Common myeloid progenitor, CD34-positive (primary cell): ENCODE measurements at regions not wholly inside any gene's neighbourhood (a gene's known extent, or its start where the extent isn't known, plus 50 kb on each side); places are given as distances from the start of the nearest gene placed in this dataset.
"Not testable (repeated sequence)": the region's sequence is repeated elsewhere in the genome, so short reads cannot be mapped to it uniquely, and the experiment has no call there.

ENCODE experiments used
- CTCF ChIA-PET: fragments of 350-600 bp; sonication (Branson Sonifier 250); formaldehyde crosslinking; loops from one replicate; lab custom pipeline; 2021; ENCODE audit warnings: antibody characterized with exemption; lab: Charles Lee
- POLR2A ChIA-PET: fragments of 350-600 bp; sonication (Branson Sonifier 250); formaldehyde crosslinking; loops from one replicate; lab custom pipeline; 2021; ENCODE audit warnings: antibody characterized with exemption; lab: Charles Lee
- DNase-seq, 3 donors: peaks; one replicate each; pipeline versions ENCODE4 v3.0.0 to v3.0.0-alpha.2; 2013
- H3K27ac ChIP-seq, 2 experiments: 1 replicate in 1 of 2; 2 replicates in 1 of 2; pipeline ENCODE4 v1.7.0; 2013; ENCODE audit warnings: inconsistent platforms in 2 of 2, low read length in 2 of 2, mild to moderate bottlenecking in 2 of 2, low read depth in 1 of 2, moderate library complexity in 1 of 2; ENCODE audit not compliant: severe bottlenecking in 2 of 2, insufficient read depth in 1 of 2, poor library complexity in 1 of 2
- H3K27me3 ChIP-seq, 5 experiments: replicated peaks in 2 of 5; 1 replicate in 3 of 5; 2 replicates in 2 of 5; pipeline versions ENCODE4 v1.6.1 to v1.7.0; 2013; ENCODE audit warnings: low read length in 4 of 5, mild to moderate bottlenecking in 2 of 5, moderate library complexity in 2 of 5, inconsistent platforms in 1 of 5; ENCODE audit not compliant: insufficient read depth in 5 of 5, control insufficient read depth in 4 of 5
- H3K36me3 ChIP-seq, 4 experiments: 1 replicate in 2 of 4; 2 replicates in 2 of 4; pipeline versions ENCODE4 v1.6.1 to v1.7.0; 2013; ENCODE audit warnings: low read length in 3 of 4, control low read depth in 1 of 4, mild to moderate bottlenecking in 1 of 4; ENCODE audit not compliant: control insufficient read depth in 4 of 4, insufficient read depth in 4 of 4
- H3K4me1 ChIP-seq, 4 experiments: 1 replicate in 3 of 4; 2 replicates in 1 of 4; pipeline versions ENCODE4 v1.6.1 to v1.7.1; 2013; ENCODE audit warnings: low read length in 3 of 4, mild to moderate bottlenecking in 3 of 4, control low read depth in 1 of 4, inconsistent platforms in 1 of 4, moderate library complexity in 1 of 4; ENCODE audit not compliant: control insufficient read depth in 4 of 4, insufficient read depth in 4 of 4; ENCODE audit errors: control extremely low read depth in 1 of 4
- H3K4me3 ChIP-seq, 7 experiments: 1 replicate in 4 of 7; 2 replicates in 3 of 7; pipeline versions ENCODE4 v1.5.1 to v1.7.0; 2013; ENCODE audit warnings: mild to moderate bottlenecking in 7 of 7, low read length in 6 of 7, moderate library complexity in 6 of 7, inconsistent platforms in 2 of 7, low read depth in 2 of 7, control low read depth in 1 of 7; ENCODE audit not compliant: insufficient read depth in 4 of 7, control insufficient read depth in 1 of 7; ENCODE audit errors: extremely low read depth in 1 of 7
- H3K9me3 ChIP-seq, 5 experiments: 1 replicate in 4 of 5; 2 replicates in 1 of 5; pipeline versions ENCODE4 v1.6.1 to v1.7.1; 2013; ENCODE audit warnings: low read length in 4 of 5, mild to moderate bottlenecking in 2 of 5, inconsistent platforms in 1 of 5, low read depth in 1 of 5, moderate library complexity in 1 of 5; ENCODE audit not compliant: control insufficient read depth in 4 of 5, insufficient read depth in 2 of 5; ENCODE audit errors: control extremely low read depth in 1 of 5
- WGBS: methylation state at CpG from one replicate; pipeline ENCODE4 v1.1.5; 2013; ENCODE audit not compliant: insufficient coverage; 5-methylcytosine and 5-hydroxymethylcytosine counted together

DNA sequence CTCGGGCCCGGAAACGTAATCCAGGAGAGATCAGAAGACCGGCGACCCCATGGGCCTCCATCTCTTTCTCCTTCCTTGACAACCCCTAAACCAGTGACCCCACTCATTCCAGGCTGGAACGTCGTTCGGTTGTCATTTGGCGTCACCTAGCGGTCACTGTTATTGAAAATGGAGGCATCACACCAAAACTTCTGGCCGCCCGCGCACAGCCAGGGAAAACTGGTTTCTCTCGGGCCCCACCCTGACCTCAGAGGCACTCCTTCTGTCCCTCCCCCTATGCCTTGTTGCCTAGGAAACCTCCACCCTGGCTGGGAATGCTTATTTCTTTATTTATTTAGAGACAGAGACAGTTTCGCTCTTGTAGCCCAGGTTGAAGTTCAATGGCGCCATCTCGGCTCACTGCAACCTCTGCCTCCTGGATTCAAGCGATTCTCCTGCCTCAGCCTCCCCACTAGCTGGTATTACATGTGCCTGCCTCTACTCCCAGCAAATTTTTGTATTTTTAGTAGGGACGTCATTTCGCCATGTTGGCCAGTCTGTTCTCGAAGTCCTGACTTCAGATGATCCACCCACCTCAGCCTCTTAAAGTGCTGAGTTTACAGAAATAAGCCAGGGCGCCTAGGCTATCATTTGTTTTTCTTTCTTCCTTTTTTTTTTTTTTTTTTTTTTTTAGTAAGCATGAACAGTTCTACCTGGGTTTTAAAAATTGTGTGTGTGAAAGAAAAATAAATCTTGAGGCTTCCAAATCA, 2144.1 kb upstream of the TPTE start:
- CTCF ChIA-PET, DNase-seq, H3K27me3 ChIP-seq, H3K9me3 ChIP-seq, H3K27ac ChIP-seq, H3K4me3 ChIP-seq, H3K36me3 ChIP-seq, POLR2A ChIA-PET, H3K4me1 ChIP-seq: not testable (repeated sequence)
- no CpG with 5 or more reads among the region's 22 CpGs for WGBS

DNA sequence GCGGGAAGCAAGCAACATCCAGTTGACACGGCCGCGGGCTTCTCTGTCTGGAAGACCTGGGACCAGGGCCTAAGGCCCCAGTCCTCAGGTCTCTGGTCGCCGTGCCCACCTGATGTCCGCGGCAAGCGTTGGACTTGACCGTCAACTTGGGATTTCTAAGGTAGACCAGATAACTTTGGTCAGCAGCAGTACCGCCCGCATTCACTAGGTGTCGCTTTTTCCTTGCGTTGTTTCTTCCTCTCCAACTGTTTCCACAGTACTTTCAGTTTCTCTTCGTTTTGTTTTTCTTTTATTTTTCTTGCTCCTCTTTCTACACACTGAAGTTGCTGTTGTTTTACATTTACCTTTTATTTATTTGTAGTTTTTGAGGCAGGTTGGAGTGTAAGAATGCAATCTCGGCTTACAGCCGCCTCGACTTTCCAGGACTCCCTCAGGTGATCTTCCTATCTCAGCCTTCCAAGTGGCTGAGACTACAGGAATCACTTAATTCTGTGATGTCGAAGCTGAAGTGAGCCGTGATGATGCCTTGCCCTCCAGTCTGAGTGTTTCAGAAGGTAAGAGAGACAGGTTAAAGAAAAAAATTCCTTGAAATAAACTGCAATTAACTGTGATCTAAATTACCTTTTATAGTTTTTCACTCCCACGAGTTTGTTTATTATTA, 2140.8 kb upstream of the TPTE start:
- H3K36me3 ChIP-seq, H3K27ac ChIP-seq, CTCF ChIA-PET, H3K4me3 ChIP-seq, H3K27me3 ChIP-seq, DNase-seq, H3K4me1 ChIP-seq, H3K9me3 ChIP-seq, POLR2A ChIA-PET: not testable (repeated sequence)
- WGBS = no CpG with 5 or more reads among the region's 21 CpGs

DNA sequence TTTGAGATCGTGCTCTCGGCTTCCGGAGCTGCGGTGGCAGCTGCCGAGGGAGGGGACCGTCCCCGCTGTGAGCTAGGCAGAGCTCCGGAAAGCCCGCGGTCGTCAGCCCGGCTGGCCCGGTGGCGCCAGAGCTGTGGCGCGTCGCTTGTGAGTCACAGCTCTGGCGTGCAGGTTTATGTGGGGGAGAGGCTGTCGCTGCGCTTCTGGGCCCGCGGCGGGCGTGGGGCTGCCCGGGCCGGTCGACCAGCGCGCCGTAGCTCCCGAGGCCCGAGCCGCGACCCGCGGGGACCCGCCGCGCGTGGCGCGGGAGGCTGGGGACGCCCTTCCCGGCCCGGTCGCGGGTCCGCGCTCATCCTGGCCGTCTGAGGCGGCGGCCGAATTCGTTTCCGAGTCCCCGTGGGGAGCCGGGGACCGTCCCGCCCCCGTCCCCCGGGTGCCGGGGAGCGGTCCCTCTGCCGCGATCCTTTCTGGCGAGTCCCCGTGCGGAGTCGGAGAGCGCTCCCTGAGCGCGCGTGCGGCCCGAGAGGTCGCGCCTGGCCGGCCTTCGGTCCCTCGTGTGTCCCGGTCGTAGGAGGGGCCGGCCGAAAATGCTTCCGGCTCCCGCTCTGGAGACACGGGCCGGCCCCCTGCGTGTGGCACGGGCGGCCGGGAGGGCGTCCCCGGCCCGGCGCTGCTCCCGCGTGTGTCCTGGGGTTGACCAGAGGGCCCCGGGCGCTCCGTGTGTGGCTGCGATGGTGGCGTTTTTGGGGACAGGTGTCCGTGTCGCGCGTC, 2133.0 kb upstream of the TPTE start:
- H3K27ac ChIP-seq, H3K4me1 ChIP-seq, H3K4me3 ChIP-seq, H3K36me3 ChIP-seq, POLR2A ChIA-PET, H3K9me3 ChIP-seq, CTCF ChIA-PET, H3K27me3 ChIP-seq, DNase-seq: not testable (repeated sequence)
- no CpG with 5 or more reads among the region's 107 CpGs for WGBS

DNA sequence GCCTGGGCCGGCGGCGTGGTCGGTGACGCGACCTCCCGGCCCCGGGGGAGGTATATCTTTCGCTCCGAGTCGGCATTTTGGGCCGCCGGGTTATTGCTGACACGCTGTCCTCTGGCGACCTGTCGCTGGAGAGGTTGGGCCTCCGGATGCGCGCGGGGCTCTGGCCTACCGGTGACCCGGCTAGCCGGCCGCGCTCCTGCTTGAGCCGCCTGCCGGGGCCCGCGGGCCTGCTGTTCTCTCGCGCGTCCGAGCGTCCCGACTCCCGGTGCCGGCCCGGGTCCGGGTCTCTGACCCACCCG, 2132.5 kb upstream of the TPTE start:
- POLR2A ChIA-PET, H3K27me3 ChIP-seq, CTCF ChIA-PET, DNase-seq, H3K27ac ChIP-seq, H3K9me3 ChIP-seq, H3K4me3 ChIP-seq, H3K36me3 ChIP-seq, H3K4me1 ChIP-seq: not testable (repeated sequence)
- no CpG with 5 or more reads among the region's 40 CpGs for WGBS

DNA sequence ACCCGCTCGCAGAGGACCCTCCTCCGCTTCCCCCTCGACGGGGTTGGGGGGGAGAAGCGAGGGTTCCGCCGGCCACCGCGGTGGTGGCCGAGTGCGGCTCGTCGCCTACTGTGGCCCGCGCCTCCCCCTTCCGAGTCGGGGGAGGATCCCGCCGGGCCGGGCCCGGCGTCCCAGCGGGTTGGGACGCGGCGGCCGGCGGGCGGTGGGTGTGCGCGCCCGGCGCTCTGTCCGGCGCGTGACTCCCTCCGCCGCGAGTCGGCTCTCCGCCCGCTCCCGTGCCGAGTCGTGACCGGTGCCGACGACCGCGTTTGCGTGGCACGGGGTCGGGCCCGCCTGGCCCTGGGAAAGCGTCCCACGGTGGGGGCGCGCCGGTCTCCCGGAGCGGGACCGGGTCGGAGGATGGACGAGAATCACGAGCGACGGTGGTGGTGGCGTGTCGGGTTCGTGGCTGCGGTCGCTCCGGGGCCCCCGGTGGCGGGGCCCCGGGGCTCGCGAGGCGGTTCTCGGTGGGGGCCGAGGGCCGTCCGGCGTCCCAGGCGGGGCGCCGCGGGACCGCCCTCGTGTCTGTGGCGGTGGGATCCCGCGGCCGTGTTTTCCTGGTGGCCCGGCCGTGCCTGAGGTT, 2130.7 kb upstream of the TPTE start:
- H3K27me3 ChIP-seq, DNase-seq, H3K9me3 ChIP-seq, H3K27ac ChIP-seq, H3K36me3 ChIP-seq, H3K4me1 ChIP-seq, POLR2A ChIA-PET, CTCF ChIA-PET, H3K4me3 ChIP-seq: not testable (repeated sequence)
- WGBS = no CpG with 5 or more reads among the region's 97 CpGs

DNA sequence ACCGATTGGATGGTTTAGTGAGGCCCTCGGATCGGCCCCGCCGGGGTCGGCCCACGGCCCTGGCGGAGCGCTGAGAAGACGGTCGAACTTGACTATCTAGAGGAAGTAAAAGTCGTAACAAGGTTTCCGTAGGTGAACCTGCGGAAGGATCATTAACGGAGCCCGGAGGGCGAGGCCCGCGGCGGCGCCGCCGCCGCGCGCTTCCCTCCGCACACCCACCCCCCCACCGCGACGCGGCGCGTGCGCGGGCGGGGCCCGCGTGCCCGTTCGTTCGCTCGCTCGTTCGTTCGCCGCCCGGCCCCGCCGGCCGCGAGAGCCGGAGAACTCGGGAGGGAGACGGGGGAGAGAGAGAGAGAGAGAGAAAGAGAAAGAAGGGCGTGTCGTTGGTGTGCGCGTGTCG, 2127.0 kb upstream of the TPTE start:
- DNase-seq, H3K4me1 ChIP-seq, H3K27me3 ChIP-seq, H3K4me3 ChIP-seq, H3K27ac ChIP-seq, H3K9me3 ChIP-seq, POLR2A ChIA-PET, CTCF ChIA-PET, H3K36me3 ChIP-seq: not testable (repeated sequence)
- WGBS = no CpG with 5 or more reads among the region's 59 CpGs

DNA sequence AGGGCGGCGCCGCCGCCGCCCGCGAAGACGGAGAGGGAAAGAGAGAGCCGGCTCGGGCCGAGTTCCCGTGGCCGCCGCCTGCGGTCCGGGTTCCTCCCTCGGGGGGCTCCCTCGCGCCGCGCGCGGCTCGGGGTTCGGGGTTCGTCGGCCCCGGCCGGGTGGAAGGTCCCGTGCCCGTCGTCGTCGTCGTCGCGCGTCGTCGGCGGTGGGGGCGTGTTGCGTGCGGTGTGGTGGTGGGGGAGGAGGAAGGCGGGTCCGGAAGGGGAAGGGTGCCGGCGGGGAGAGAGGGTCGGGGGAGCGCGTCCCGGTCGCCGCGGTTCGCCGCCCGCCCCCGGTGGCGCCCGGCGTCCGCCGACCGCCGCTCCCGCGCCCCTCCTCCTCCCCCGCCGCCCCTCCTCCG, 2125.4 kb upstream of the TPTE start:
- CTCF ChIA-PET, H3K27me3 ChIP-seq, H3K9me3 ChIP-seq, POLR2A ChIA-PET, H3K4me1 ChIP-seq, H3K27ac ChIP-seq, H3K4me3 ChIP-seq, H3K36me3 ChIP-seq: not testable (repeated sequence)
- DNase-seq = peak in 2 of 3 donors; percentile 0 to 14
- no CpG with 5 or more reads among the region's 71 CpGs for WGBS
